ENCODE measurements at regions not wholly inside any gene's neighbourhood (a gene's known extent, or its start where the extent isn't known, plus 50 kb on each side); places are given as distances from the start of the nearest gene placed in this dataset.

DNA sequence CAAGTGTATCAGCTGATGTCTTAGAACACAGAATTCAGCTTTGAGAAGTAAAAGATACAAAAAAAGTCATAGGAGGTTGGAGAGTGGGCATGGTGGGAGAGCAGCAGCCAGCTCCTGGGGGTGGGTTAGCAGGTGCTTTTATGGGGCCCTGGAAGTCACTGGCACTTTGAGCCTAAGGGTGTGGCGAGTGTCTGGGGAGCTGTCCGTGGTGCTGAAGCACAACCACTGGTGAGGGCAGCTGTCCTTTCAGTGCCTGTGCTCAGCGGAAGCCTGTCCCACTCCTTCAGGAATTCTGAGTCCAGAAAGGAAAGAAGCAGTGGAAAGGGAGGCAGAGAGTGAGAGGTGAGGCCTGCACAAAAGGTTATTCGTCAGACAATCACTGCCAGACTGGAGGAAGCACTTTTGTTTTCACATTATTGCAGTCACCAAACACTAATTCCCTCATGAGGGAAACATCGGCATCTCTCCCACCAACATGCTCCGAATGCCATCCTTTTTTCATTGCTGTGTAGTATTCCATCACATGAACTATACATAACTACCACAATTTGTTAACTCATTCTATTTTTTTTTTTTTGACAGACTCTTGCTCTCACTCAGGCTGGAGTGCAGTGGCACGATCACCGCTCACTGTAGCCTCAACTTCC is 59.4 kb upstream of the RAPGEF1 start:
- H3K36me3 ChIP-seq = no peaks in the 10 kb centered on the region
- no peak for TF ChIP-seq Cebpa-rat (IDR thresholded peaks at IDR 0.05)
- H3K4me2 ChIP-seq = no peak overlapping the region
- H3K4me3 ChIP-seq = no peak overlapping the region
- no peak overlapping the region for H3K27ac ChIP-seq
- no peaks in the 10 kb centered on the region; a peak in 1 of 22 replicates for H3K27me3 ChIP-seq
- no peak overlapping the region for H3K9ac ChIP-seq
- peaks cover 0 to 41% (median 0%) of the 10 kb centered on the region in 11 experiments; a peak in 6 of 22 replicates for H4K20me1 ChIP-seq
- no peaks in the 10 kb centered on the region for H3K4me1 ChIP-seq
- H3K9me3 ChIP-seq (replicated peaks in 1 of 11) = no peaks in the 10 kb centered on the region

DNA sequence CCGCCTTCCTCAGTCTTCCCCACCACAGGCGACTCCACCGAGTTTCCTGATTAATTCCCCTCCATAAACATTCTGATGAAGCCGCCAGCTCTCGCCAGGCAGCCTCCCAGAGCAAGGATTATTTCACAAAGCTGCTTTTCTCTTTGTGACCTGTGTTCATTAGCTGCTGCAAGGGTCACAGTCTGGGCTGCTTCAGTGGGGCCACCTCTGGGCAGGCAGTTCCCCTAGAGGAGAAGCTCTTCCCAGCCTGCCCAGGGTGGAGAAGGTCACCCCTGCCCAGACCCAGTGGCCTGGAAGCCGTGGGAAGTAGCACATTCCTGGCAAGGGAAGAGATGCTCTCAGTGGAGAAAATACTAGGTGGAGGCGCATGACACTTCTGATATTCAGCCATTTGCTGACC is 58.4 kb upstream of the RAPGEF1 start:
- H3K27ac ChIP-seq = no peak overlapping the region
- no peak for TF ChIP-seq Cebpa-rat (IDR thresholded peaks at IDR 0.05)
- H4K20me1 ChIP-seq = peaks cover 0 to 50% (median 0%) of the 10 kb centered on the region in 11 experiments; a peak in 6 of 22 replicates
- no peaks in the 10 kb centered on the region for H3K36me3 ChIP-seq
- H3K4me1 ChIP-seq = no peaks in the 10 kb centered on the region
- no peak overlapping the region for H3K9ac ChIP-seq
- no peaks in the 10 kb centered on the region for H3K9me3 ChIP-seq (replicated peaks in 1 of 11)
- no peak overlapping the region for H3K4me3 ChIP-seq
- H3K4me2 ChIP-seq = no peak overlapping the region
- no peaks in the 10 kb centered on the region; a peak in 1 of 22 replicates for H3K27me3 ChIP-seq

DNA sequence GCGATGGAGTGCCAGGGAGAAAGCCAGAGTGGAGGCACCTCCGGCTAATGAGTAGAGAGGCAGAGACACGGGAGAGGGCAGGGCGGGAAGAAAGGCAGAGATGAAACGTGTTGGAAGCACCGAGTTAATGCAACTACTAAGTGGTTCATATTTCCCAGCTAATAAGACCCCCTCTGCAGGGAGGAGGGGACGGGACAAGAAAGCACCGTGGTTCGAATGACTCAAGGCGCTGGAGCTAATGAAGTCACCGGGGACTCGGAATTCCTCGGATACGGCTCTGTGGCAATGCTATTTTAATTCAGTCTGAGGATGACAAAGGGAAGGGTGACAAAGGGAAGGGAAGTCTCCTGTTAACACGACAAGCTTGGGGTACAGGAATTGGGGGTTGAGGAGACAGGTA is 54.5 kb upstream of the RAPGEF1 start:
- no peak for TF ChIP-seq Cebpa-rat (IDR thresholded peaks at IDR 0.05)
- no peaks in the 10 kb centered on the region; a peak in 1 of 22 replicates for H3K27me3 ChIP-seq
- no peaks in the 10 kb centered on the region for H3K4me1 ChIP-seq
- no peak overlapping the region for H3K4me2 ChIP-seq
- H4K20me1 ChIP-seq = peaks cover 0 to 42% (median 0%) of the 10 kb centered on the region in 11 experiments; a peak in 8 of 22 replicates
- no peak overlapping the region for H3K9ac ChIP-seq
- peaks cover 0 to 5% (median 0%) of the 10 kb centered on the region in 11 experiments; a peak in 1 of 22 replicates for H3K9me3 ChIP-seq (replicated peaks in 1 of 11)
- H3K36me3 ChIP-seq = no peaks in the 10 kb centered on the region
- H3K27ac ChIP-seq = no peak overlapping the region
- H3K4me3 ChIP-seq = no peak overlapping the region

DNA sequence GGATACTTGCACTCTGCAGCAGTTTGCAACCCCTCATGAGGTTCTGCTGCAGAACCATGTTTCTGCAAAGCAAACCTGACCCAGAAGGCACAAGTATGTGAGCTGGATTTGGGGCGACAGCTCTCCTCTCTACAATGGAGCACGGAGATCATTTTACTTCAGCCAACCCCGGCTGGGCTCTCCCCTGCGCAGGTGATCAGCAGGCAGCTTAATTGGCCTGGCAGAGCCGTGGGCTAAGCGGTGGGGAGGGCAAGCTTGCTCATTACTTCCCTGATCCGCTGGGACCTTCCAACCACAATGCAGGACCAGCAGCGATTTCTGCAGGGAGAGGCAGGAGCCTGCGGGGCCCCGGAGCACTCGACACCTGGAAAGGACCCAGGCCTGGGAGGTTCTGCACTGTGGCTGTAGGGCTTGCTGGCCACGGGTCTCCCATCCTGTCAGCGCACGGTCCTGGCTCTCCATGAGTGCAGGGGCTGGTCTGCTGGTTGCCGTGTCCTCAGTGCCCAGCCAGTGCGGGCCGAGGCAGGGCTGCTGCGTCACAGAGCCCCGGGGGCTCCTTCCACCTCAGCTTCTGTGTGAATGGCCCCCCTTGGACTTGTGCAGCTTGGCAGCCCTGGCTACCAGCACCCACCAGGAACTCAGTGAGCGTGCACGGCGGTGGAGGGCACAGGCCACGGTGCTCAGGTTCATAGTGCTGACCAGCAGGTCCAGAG is 51.8 kb upstream of the RAPGEF1 start:
- Histone ChIP-seq H3K4me3 (no peak overlapping the region), H3K9me3 (replicated peaks in 1 of 11) (peaks cover 0 to 5% (median 0%) of the 10 kb centered on the region in 11 experiments; a peak in 1 of 22 replicates), H3K36me3 (no peaks in the 10 kb centered on the region), H4K20me1 (peaks cover 0 to 23% (median 0%) of the 10 kb centered on the region in 11 experiments; a peak in 5 of 22 replicates), H3K27ac (no peak overlapping the region), H3K9ac (no peak overlapping the region), H3K4me1 (no peaks in the 10 kb centered on the region), H3K4me2 (no peak overlapping the region), H3K27me3 (no peaks in the 10 kb centered on the region)
- no peak for TF ChIP-seq Cebpa-rat (IDR thresholded peaks at IDR 0.05)

All from BLaER1 treated with 17β-estradiol and CSF1 and Interleukin-3, amounts not matched to agents 10 nM and 100 nM (cell line).